GM06990 (cell line): ENCODE measurements at regions not wholly inside any gene's neighbourhood (a gene's known extent, or its start where the extent isn't known, plus 50 kb on each side); places are given as distances from the start of the nearest gene placed in this dataset.

Experiments used
- DNase-seq: peaks from one replicate; pipeline ENCODE4 v3.0.0-alpha.2; 2011; ENCODE audit not compliant: insufficient read length; ENCODE audit errors: extremely low read depth
- H3K27me3 ChIP-seq: replicated peaks from 2 replicates; pipeline ENCODE4 v1.6.0; 2011; ENCODE audit warnings: low read length; ENCODE audit not compliant: control insufficient read depth, insufficient read depth
- H3K36me3 ChIP-seq: 2 replicates; pipeline ENCODE4 v1.5.1; 2011; ENCODE audit warnings: low read length; ENCODE audit not compliant: control insufficient read depth, insufficient read depth
- H3K4me3 ChIP-seq: replicated peaks from 2 replicates; pipeline ENCODE4 v1.5.1; 2011; ENCODE audit warnings: low read depth, mild to moderate bottlenecking, control low read depth, low read length
- TF ChIP-seq, protein P1 (sequence below): IDR thresholded peaks from 2 replicates; pipeline ENCODE4 v1.5.1; 2011; ENCODE audit warnings: low read length, control low read depth, mild to moderate bottlenecking, inconsistent platforms; ENCODE audit not compliant: insufficient read depth, poor library complexity, severe bottlenecking

DNA sequence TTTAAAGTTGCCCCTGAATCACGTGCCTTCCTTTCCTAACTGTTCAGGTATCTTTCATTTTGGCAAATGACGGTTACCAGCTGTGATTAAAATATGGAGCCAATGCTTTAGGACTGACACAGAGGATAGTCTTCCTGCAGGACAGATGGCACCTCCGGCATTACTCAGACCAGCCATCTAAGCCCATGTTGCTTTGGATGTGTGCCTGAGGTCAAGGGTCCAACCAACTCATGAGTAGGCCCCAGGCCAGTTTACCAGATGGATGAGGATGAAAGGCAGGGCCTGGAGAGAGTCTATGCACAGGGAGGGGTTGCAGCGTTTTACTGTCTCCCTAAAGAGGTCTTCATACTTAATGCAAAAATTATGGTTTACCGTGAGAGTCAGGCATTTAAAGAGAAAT lies 174.0 kb upstream of the GATB start:
- no peak for DNase-seq
- Histone ChIP-seq H3K4me3 (no peak overlapping the region), H3K36me3 (no peaks in the 10 kb centered on the region), H3K27me3 (no peaks in the 10 kb centered on the region)
- TF ChIP-seq, protein P1, sequence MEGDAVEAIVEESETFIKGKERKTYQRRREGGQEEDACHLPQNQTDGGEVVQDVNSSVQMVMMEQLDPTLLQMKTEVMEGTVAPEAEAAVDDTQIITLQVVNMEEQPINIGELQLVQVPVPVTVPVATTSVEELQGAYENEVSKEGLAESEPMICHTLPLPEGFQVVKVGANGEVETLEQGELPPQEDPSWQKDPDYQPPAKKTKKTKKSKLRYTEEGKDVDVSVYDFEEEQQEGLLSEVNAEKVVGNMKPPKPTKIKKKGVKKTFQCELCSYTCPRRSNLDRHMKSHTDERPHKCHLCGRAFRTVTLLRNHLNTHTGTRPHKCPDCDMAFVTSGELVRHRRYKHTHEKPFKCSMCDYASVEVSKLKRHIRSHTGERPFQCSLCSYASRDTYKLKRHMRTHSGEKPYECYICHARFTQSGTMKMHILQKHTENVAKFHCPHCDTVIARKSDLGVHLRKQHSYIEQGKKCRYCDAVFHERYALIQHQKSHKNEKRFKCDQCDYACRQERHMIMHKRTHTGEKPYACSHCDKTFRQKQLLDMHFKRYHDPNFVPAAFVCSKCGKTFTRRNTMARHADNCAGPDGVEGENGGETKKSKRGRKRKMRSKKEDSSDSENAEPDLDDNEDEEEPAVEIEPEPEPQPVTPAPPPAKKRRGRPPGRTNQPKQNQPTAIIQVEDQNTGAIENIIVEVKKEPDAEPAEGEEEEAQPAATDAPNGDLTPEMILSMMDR, result no peak

- Histone ChIP-seq H3K27me3 (no peaks in the 10 kb centered on the region; the same call in 1 of the 2 replicates), H3K4me3 (no peak overlapping the region), H3K36me3 (no peaks in the 10 kb centered on the region)
- DNase-seq, result no peak
- TF ChIP-seq, protein P1, result no peak
Measured at GRCh38 chr4:151933122-151933827, 172.5 kb upstream of the GATB start.

GRCh38 chr4:151931563-151931962 lies 170.8 kb upstream of the GATB start:
- Histone ChIP-seq H3K27me3 (no peaks in the 10 kb centered on the region; the same call in 1 of the 2 replicates), H3K4me3 (no peak overlapping the region), H3K36me3 (no peaks in the 10 kb centered on the region)
- TF ChIP-seq, protein P1, result no peak
- no peak for DNase-seq

DNA sequence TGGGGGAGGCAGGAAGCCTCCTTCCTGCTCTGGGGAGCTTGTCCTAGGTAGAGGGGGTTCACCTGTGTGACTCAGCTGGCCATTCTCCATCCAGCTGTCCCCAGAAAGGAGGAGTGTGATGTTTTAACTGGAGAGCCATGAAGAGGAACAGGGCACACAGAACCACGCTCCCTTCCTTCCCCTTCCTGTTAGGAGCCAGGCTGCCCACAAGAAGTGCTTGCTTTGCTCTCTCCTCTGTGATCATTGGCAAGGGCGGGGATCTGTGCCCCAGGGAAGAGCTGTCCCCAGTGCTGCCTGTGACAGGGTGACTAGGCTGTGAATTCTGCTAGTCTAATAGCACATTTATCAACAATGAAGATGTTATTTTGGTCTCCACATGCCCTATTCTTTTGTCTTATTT lies 169.6 kb upstream of the GATB start:
- no peak overlapping the region for H3K4me3 ChIP-seq
- no peaks in the 10 kb centered on the region; the same call in 1 of the 2 replicates for H3K27me3 ChIP-seq
- TF ChIP-seq, protein P1, result no peak

GRCh38 chr4:151928112-151928511 lies 167.3 kb upstream of the GATB start:
- Histone ChIP-seq H3K27me3 (no peaks in the 10 kb centered on the region; the same call in 1 of the 2 replicates), H3K36me3 (no peaks in the 10 kb centered on the region), H3K4me3 (no peak overlapping the region)
- no peak for DNase-seq
- TF ChIP-seq, protein P1, result no peak

More for the DNA sequence above, 169.6 kb upstream of the GATB start:
- no peaks in the 10 kb centered on the region for H3K36me3 ChIP-seq
- no peak for DNase-seq
